CD4-positive, alpha-beta T cell treated with Interleukin-10 for 1 hour (primary cell): ENCODE measurements at regions not wholly inside any gene's neighbourhood (a gene's known extent, or its start where the extent isn't known, plus 50 kb on each side); places are given as distances from the start of the nearest gene placed in this dataset.

Source experiments
- DNase-seq: peaks from one replicate; pipeline ENCODE4 v3.0.0-alpha.2; 2020

DNA sequence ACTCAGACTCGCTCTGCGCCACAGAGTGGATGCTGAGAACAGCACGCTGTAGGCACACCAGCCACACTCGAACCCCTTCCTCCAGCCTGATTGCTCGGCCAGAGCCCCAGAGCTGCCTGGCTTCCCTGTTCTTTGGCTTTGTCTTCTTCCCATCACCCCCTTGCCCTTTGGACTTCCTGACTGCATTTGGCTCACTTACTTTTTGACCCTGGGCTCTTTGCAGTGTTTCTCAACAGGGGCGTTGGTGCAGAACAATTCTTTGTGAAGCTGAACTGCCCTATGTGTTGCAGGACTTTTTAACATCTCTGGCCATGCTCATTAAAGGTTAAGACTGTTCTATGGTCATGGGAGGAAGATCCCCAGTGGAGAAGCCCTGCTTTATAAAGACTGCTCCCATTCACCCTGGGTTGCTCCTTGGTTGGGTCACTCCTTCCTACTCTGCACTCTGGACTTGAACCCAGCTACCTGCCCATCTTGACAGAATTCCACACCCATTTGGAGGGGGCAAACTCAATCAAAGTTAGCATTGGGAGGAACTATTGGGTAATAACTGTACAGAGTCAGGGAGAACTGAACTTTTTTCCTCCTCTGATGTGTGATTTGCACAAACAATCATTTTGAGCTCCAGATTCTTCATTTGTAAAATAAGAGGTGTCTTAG is 127.7 kb upstream of the PLEKHG7 start:
- no peak for DNase-seq

GRCh38 chr12:92574051-92574783 is 128.6 kb upstream of the PLEKHG7 start:
- peak; percentile 35 for DNase-seq

- DNase-seq = no peak
These were observed 129.7 kb upstream of the PLEKHG7 start for GRCh38 chr12:92573104-92573503.

GRCh38 chr12:92571844-92572543 is 130.8 kb upstream of the PLEKHG7 start:
- DNase-seq = no peak

- DNase-seq = no peak
These were observed 131.6 kb upstream of the PLEKHG7 start for GRCh38 chr12:92571169-92571568.

GRCh38 chr12:92570056-92570753 is 132.6 kb upstream of the PLEKHG7 start:
- DNase-seq = peak; percentile 75

GRCh38 chr12:92568691-92569090 is 134.1 kb upstream of the PLEKHG7 start:
- DNase-seq = no peak

DNA sequence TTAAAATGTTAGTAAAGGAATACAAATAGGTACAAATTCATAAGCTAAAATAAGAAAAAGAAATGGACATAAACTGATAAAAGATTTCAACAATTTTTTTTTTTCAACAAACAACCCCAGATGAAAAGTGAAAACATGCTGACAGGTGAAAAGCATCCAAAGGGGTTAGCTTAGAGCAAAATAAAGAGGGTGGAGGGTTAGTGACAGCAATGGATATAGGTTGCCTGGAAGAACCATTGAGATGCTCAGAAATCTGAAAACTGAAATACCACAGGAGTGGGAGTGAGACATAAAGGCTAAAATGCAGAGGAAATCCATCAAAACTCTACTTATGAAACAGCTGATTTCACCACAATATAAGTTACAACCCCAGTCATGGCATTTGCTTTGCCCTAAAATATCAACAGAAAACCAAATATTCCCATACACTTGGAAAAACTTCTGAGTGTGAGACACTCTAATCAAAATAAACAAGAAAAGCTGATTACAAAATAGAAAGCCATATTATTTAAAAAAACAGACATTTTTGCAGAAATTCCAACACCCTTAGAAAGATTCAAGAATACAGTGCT is 136.3 kb upstream of the PLEKHG7 start:
- DNase-seq = no peak

- no peak for DNase-seq
These were observed 139.0 kb upstream of the PLEKHG7 start for GRCh38 chr12:92563819-92564218.

DNA sequence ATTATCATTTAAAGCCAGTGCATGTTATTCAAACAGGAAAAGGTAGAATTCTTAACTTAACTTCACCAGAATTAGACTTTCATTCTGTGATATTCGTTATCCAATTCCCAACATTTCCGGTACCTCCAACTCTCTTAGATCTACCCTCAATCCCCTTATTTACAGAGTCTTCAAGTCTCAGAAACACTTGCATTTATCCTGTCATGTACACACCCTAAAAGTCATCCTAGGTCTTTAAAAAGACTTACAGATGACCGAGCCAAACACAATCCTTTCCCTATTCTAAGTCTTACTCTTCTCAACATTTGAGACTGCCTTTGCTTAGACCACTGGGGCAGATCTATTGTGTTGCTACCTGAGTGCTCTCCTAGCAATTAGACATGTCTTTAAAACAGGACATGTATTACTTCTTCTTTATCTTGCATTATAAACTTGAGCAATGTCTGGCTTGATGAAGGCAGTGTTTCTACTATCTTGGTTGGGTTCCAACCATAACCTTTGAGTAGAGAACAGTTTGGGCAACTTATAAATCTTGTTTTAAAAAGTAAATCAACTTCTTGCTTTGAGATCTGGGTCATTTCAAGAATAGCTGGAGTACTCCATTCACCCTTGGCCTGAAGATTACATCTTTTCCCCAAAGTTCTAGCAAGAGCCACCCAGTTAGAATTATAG is 140.6 kb upstream of the PLEKHG7 start:
- no peak for DNase-seq

DNA sequence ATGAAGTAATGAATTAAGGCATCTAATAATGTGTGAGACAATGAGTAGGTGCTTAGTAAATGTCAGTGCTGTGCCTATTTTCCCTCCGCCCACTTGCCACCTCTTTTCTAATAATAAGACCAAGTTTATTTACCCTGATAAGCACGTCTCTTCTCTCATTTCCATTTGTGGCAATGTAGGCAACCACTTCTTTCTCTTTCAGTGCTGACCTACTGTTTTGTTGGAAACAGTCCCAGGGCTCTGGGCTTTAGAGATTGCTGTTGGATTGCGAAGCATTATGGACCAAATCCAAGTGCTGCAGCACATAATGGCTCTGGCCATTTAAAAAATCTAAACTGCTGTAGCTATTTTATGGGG is 141.3 kb upstream of the PLEKHG7 start:
- DNase-seq = no peak

- DNase-seq = no peak
These were observed 141.9 kb upstream of the PLEKHG7 start for GRCh38 chr12:92560713-92561542.

GRCh38 chr12:92558806-92559205 is 144.0 kb upstream of the PLEKHG7 start:
- no peak for DNase-seq

GRCh38 chr12:92558215-92558773 is 144.5 kb upstream of the PLEKHG7 start:
- DNase-seq = no peak

DNA sequence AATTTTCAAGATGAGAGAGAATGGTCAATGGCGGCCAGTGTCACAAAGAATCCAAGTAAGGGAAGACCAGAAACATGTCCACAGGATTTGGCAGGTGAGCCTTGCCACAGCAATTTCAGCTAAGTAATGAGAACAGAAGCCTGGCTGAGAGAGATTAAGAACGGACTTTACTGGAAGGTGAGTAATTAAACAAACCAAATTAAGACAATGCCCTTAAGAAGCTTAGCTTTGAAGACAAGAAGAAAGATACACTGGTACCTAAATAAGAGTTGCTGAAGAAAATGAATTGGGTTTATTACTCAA is 145.4 kb upstream of the PLEKHG7 start:
- DNase-seq = no peak

DNA sequence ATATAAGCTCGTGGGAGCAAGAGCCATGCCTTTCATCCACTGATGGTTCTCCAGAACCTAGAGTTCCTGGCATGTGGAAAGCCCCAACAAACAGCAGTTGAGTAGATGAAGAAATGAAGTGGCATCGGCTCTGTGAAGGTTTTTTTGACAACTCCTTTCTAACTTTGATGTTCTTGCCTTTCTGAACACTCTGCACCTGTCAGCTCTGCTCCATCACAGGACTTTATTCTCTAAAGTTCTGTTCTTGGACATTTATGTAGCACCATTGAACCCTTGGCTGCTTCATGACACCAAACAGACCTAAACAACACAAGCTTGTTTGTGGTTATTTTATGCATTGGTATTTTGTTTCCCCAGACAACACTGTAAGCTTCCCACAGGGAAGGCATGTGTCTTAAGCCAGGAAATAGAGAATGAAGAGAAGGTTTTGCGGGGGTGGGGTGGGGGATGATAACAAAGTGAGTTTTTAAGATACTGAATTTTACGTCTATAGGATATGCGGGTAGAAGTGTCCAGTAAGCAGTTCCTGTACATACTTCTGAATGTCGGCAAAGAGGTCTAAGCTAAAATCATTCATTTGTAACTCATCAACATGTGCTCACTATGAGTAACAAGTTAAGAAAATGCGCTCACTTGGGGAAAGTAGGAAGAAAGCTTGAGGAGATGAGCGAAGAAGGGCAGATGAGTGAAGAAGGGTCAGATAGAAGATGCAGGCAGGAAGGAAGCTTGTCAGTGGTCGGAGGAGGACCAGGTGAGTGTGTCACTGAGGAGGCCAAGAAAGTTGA is 146.0 kb upstream of the PLEKHG7 start:
- DNase-seq = no peak

DNA sequence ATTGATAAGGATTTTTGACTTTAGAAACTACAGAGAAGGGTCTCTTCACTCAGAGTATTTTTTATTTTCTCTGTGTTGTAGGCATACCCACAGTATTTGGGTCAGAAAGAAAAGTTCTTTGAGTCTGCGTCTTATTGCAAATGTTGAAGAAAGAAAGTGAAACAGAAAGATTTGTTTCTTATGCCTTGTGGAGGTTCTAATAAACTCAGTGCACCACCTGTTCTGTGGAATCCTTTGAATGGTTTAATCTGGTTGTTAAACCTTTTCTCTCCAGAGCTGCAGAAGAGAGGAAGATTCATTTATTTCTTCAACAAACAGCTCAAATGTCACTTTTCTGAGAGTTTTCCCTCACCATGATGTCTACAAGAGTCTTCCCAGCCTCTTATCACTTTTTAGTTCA is 146.6 kb upstream of the PLEKHG7 start:
- peak; percentile 44 for DNase-seq

DNA sequence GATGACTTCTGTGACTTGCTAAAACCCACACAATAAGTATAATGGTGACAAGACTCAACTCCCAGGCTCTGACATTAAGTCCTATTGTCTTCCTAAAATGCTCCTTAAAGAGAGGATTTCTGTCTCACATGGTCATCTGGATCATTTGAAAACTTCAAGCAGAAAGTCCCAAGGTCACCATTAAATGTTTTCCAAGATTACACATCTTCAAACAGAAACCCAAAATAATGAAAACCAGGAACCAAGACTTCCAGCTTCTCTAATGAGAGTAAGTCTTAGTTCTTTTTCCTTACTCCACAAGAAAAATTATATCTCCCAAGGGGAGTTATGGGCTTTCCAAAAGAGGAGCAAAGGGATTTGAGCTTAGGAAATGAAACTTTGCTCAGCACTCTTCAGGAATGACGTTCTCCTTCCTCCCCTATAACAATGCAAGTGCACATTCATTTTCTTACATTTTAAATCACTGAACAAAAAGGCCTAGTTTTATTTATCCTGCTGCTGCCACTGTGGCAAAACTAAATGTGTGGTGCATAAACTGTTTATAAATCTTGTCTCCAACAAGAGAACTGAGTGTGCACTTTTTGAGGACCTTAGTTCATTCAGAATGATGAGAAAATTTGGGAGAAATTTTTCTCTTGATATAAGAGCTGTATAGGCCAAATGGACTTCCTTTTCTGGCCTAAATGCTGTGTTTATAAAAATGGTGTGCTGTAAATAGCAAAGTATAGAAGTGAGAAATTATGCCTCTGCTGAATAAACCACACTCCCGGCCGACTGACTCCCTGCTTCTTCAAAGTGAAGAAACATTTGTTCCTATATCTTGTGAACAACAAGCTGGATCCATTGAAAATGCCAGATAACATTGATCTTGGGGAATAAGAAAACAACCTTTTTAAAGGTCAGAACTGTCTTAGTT is 148.4 kb upstream of the PLEKHG7 start:
- no peak for DNase-seq

- DNase-seq = no peak
These were observed 149.4 kb upstream of the PLEKHG7 start for GRCh38 chr12:92553389-92553788.
